ENCODE measurements at regions not wholly inside any gene's neighbourhood (a gene's known extent, or its start where the extent isn't known, plus 50 kb on each side); places are given as distances from the start of the nearest gene placed in this dataset.
"Not testable (repeated sequence)": the region's sequence is repeated elsewhere in the genome, so short reads cannot be mapped to it uniquely, and the experiment has no call there.

DNA sequence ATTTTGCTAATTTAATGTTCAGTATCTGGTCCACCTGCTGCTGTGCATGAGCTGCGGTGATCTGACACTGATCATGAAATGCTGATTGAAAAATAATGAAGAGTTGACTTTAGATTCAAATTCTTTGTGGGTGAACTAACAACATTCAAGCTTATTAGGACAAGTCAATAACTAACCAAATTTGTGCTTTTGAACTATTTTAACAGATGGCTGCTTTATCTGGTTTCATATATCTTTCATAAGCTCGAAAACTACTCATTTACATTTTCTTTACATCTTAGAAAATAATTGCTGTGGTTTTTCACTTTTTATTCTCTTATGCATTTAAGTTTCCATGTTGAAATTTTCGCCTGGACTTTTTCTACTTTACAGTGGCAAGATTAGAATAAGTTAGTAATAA lies 274.8 kb upstream of the CCNG1 start:
- ATAC-seq (no peak), DNase-seq (ENCODE audit: low spot score in 2 of 2) (no peak)
- peaks cover 14 to 16% of the 10 kb centered on the region in 2 donors for H3K9me3 Mint-ChIP-seq
- no peak overlapping the region for H3K27ac Mint-ChIP-seq
- H3K36me3 Mint-ChIP-seq = peaks cover 0 to 9% of the 10 kb centered on the region in 2 donors

- no peak overlapping the region for H3K27ac Mint-ChIP-seq
- H3K9me3 Mint-ChIP-seq = peaks cover 25 to 26% of the 10 kb centered on the region in 2 donors
- H3K36me3 Mint-ChIP-seq = peaks cover 0 to 14% of the 10 kb centered on the region in 2 donors
- DNase-seq (ENCODE audit: low spot score in 2 of 2) (no peak), ATAC-seq (no peak)
These were observed 273.5 kb upstream of the CCNG1 start for GRCh38 chr5:163163858-163164257.

GRCh38 chr5:163165277-163165676 lies 272.1 kb upstream of the CCNG1 start:
- Mint-ChIP-seq H3K9me3 (peaks cover 28 to 32% of the 10 kb centered on the region in 2 donors), H3K36me3 (peaks cover 0 to 14% of the 10 kb centered on the region in 2 donors), H3K27ac (no peak overlapping the region)
- ATAC-seq (no peak), DNase-seq (ENCODE audit: low spot score in 2 of 2) (no peak)

- ATAC-seq; DNase-seq (ENCODE audit: low spot score in 2 of 2); H3K27ac Mint-ChIP-seq: not testable (repeated sequence)
- peaks cover 0 to 14% of the 10 kb centered on the region in 2 donors for H3K36me3 Mint-ChIP-seq
- H3K9me3 Mint-ChIP-seq = peaks cover 29 to 35% of the 10 kb centered on the region in 2 donors
These were observed 267.2 kb upstream of the CCNG1 start for GRCh38 chr5:163170161-163170560.

GRCh38 chr5:163172540-163173338 lies 264.7 kb upstream of the CCNG1 start:
- H3K9me3 Mint-ChIP-seq = peaks cover 18 to 25% of the 10 kb centered on the region in 2 donors
- DNase-seq (ENCODE audit: low spot score in 2 of 2) (no peak), ATAC-seq (no peak)
- H3K36me3 Mint-ChIP-seq = peaks cover 0 to 4% of the 10 kb centered on the region in 2 donors
- H3K27ac Mint-ChIP-seq = no peak overlapping the region

DNA sequence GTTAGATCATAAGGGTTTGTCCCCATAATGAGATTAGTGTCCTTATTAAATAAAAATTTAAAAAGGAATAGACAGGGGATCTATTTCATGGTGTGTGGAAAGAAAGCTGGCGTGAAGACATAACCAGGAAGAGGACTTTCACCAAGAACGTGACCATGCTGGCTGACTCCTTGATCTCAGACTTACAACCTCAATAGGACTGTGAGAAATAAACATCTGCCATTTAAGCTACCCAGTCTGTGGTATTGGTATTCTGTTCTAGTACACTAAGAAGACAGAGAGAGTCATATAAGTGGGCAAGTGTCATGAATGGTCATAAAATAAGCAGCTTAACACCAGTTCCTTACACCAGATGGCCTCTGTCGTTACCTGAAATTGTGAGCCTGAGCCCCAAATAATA lies 259.4 kb upstream of the CCNG1 start:
- Mint-ChIP-seq H3K9me3 (peaks cover 11 to 16% of the 10 kb centered on the region in 2 donors), H3K27ac (no peak overlapping the region), H3K36me3 (no peaks in the 10 kb centered on the region)
- ATAC-seq = no peak
- DNase-seq (ENCODE audit: low spot score in 2 of 2) = no peak

GRCh38 chr5:163185315-163185714 lies 252.1 kb upstream of the CCNG1 start:
- DNase-seq (ENCODE audit: low spot score in 2 of 2) (no peak), ATAC-seq (no peak)
- Mint-ChIP-seq H3K9me3 (peaks cover 4 to 11% of the 10 kb centered on the region in 2 donors), H3K27ac (no peak overlapping the region), H3K36me3 (no peaks in the 10 kb centered on the region)

- Mint-ChIP-seq H3K36me3 (no peaks in the 10 kb centered on the region), H3K27ac (no peak overlapping the region), H3K9me3 (peaks cover 4 to 9% of the 10 kb centered on the region in 2 donors)
- DNase-seq (ENCODE audit: low spot score in 2 of 2) (no peak), ATAC-seq (no peak)
These were observed 248.3 kb upstream of the CCNG1 start for GRCh38 chr5:163189023-163189553.

- Mint-ChIP-seq H3K36me3 (no peaks in the 10 kb centered on the region), H3K27ac (no peak overlapping the region), H3K9me3 (peaks cover 12 to 15% of the 10 kb centered on the region in 2 donors)
- DNase-seq (ENCODE audit: low spot score in 2 of 2) = no peak
- no peak for ATAC-seq
These were observed 247.1 kb upstream of the CCNG1 start for GRCh38 chr5:163190283-163190682.

DNA sequence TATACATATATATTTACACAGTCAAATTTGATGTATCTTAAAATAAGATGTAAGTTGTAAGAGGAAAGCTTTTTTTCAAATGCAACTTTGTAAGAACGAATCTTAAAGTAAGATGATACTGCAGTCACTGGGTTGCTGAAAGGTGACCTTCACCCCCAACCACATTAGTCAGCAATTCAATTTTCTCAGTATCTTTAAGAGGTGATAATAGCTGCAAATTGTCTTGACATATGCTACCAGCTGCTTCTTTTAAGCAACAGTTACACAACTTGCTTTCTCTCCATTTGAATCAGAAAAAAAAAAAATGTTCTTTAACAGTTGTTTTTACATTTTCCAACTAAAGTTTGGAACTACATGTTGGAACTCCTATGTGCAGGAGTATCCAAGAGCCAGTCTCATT lies 246.6 kb upstream of the CCNG1 start:
- DNase-seq (ENCODE audit: low spot score in 2 of 2) = no peak
- Mint-ChIP-seq H3K27ac (no peak overlapping the region), H3K9me3 (peaks cover 12 to 13% of the 10 kb centered on the region in 2 donors), H3K36me3 (no peaks in the 10 kb centered on the region)
- no peak for ATAC-seq

DNA sequence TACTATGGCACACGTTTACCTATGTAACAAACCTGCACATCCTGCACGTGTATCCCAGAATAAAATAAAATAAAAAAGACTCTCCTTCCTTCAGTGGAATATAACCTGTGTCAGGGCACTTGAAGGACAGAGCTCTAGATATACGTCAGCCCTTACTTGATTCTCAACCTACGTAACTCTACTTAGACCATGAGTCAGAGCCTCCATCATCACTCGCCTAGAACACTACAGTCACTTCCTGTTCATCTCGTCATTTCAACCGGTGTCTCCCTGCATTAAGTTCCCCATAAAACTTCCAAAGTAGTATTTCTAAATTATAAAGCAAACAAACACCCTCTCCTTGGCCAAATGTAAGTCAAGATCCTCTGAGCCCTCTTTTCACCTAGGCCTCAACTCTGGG lies 243.5 kb upstream of the CCNG1 start:
- Mint-ChIP-seq H3K27ac (no peak overlapping the region), H3K9me3 (peaks cover 10 to 14% of the 10 kb centered on the region in 2 donors), H3K36me3 (no peaks in the 10 kb centered on the region)
- ATAC-seq (no peak), DNase-seq (ENCODE audit: low spot score in 2 of 2) (no peak)

DNA sequence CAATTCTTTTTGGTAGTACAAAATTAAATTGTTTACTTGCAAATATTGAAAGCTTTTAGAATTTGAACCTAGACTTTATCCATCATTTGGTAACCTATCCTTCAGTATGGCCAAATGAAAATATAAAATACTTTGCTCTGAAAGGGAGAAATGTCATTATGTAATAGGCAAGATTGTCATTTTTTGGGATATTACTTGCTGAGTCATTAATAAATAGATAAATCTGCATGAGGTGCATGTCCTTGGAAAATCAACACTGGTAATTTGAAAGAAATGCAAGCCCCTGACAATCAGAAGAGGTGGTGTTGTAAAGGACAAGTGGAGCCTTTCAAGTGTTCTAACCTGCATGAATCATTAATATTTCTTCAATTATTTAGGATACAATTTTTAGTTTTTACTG lies 231.8 kb upstream of the CCNG1 start:
- ATAC-seq (no peak), DNase-seq (ENCODE audit: low spot score in 2 of 2) (no peak)
- Mint-ChIP-seq H3K9me3 (peaks cover 23 to 34% of the 10 kb centered on the region in 2 donors), H3K27ac (no peak overlapping the region), H3K36me3 (no peaks in the 10 kb centered on the region)

DNA sequence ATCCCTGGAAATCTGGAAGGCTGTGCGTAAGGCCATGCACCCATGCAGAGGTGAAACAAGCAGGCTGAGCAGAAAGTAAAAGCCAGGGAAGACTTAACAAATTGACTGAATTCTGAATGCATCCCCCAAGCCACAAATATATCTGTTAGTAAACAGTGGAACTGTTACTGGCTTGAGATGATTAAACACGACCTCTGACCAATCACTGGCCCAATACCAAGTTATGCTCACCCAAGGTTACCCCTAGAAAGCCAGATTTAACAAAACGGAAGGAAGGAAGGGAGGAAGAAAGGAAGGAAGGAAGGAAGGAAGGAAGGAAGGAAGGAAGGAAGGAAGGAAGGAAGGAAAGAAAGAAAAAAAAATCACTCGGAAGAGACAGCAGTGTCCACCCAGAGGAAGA lies 215.8 kb upstream of the CCNG1 start:
- DNase-seq (ENCODE audit: low spot score in 2 of 2) = no peak
- H3K27ac Mint-ChIP-seq = no peak overlapping the region
- ATAC-seq = no peak
- H3K9me3 Mint-ChIP-seq = peaks cover 4 to 12% of the 10 kb centered on the region in 2 donors
- H3K36me3 Mint-ChIP-seq = no peaks in the 10 kb centered on the region

DNA sequence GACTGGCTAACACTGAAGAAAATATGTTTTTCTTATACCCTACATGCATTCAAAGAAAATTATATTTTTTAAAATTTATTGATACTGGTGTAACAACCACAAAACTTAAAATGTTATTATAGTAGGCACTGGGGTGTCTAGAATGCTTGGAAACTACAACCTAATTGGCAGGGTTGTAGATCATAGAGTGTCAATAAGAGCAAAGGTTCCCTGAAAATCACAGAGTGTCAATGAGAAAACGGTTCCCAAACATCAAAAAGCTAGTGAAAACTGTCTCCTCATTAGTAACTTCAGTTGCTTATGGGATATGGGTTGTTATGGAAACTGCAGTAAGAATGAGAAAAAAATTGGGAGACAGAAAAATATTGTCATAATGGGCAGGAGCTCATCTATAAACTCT lies 214.4 kb upstream of the CCNG1 start:
- H3K9me3 Mint-ChIP-seq = peaks cover 4 to 12% of the 10 kb centered on the region in 2 donors
- no peaks in the 10 kb centered on the region for H3K36me3 Mint-ChIP-seq
- H3K27ac Mint-ChIP-seq = no peak overlapping the region
- ATAC-seq (no peak), DNase-seq (ENCODE audit: low spot score in 2 of 2) (no peak)

DNA sequence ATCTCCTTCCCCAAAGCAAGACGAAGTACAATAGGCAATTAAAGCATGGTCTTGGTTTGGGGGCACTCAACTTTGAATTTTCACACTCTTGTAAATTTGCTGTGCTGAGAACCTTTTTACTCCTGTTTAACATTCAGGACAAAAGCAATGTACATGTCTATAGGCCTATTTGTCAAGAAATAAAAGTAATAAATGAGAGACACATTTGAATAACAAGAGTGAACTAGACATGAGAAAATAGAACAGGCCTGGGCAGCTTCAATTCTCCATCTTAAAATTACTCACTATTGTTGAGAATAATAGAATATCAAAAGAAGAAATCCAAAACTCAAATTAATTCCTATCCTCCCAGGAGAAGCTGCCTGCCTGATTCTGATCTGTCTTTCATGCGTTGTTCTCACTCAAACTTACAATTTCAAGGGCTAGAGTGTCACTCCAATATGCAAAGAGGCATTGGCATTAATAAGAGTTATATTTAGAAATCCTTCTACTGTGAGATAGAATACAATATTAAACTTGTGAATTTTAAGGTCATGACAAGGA lies 192.9 kb upstream of the CCNG1 start:
- no peak overlapping the region for H3K27ac Mint-ChIP-seq
- no peak for DNase-seq (ENCODE audit: low spot score in 2 of 2)
- H3K9me3 Mint-ChIP-seq = no peaks in the 10 kb centered on the region

GRCh38 chr5:163245584-163245983 lies 191.8 kb upstream of the CCNG1 start:
- Mint-ChIP-seq H3K36me3 (no peaks in the 10 kb centered on the region), H3K9me3 (no peaks in the 10 kb centered on the region), H3K27ac (no peak overlapping the region)
- no peak for DNase-seq (ENCODE audit: low spot score in 2 of 2)
- ATAC-seq = no peak

More for the DNA sequence above, 192.9 kb upstream of the CCNG1 start:
- no peak for ATAC-seq
- H3K36me3 Mint-ChIP-seq = no peaks in the 10 kb centered on the region

- no peak for ATAC-seq
- Mint-ChIP-seq H3K9me3 (no peaks in the 10 kb centered on the region), H3K27ac (no peak overlapping the region)
These were observed 189.1 kb upstream of the CCNG1 start for GRCh38 chr5:163248333-163248732.

GRCh38 chr5:163248871-163249270 lies 188.5 kb upstream of the CCNG1 start:
- no peak for DNase-seq (ENCODE audit: low spot score in 2 of 2)
- Mint-ChIP-seq H3K27ac (no peak overlapping the region), H3K9me3 (peaks cover 0 to 4% of the 10 kb centered on the region in 2 donors), H3K36me3 (no peaks in the 10 kb centered on the region)
- ATAC-seq = no peak

More at GRCh38 chr5:163248333-163248732, 189.1 kb upstream of the CCNG1 start:
- H3K36me3 Mint-ChIP-seq = no peaks in the 10 kb centered on the region
- DNase-seq (ENCODE audit: low spot score in 2 of 2) = no peak

All from activated naive CD4-positive, alpha-beta T cell treated with anti-CD3 and anti-CD28 coated beads, Interleukin-2, amount 50 U/mL, for 72 hours (primary cell).